ENCODE measurements at regions not wholly inside any gene's neighbourhood (a gene's known extent, or its start where the extent isn't known, plus 50 kb on each side); places are given as distances from the start of the nearest gene placed in this dataset.
A peak's percentile ranks its signal among the peaks of the same experiment; 100 is the strongest.

- Mint-ChIP-seq H3K27ac (no peak overlapping the region), H3K4me1 (peaks cover 4% of the 10 kb centered on the region), H3K9me3 (peaks cover 1% of the 10 kb centered on the region), H3K4me3 (no peak overlapping the region), H3K27me3 (no peaks in the 10 kb centered on the region), H3K36me3 (no peaks in the 10 kb centered on the region)
- ATAC-seq (ENCODE audit: low read depth) (no peak), DNase-seq (no peak)
- POLR2A ChIA-PET: no interaction called here
These were observed 287.0 kb downstream of the DMRT2 start for GRCh38 chr9:1337169-1337568.

GRCh38 chr9:1340390-1340789 lies 290.2 kb downstream of the DMRT2 start:
- DNase-seq (no peak), ATAC-seq (ENCODE audit: low read depth) (no peak)
- H3K4me3 Mint-ChIP-seq: no peak overlapping the region
- no peak overlapping the region for H3K27ac Mint-ChIP-seq
- POLR2A ChIA-PET: no interaction called here
- no peaks in the 10 kb centered on the region for H3K36me3 Mint-ChIP-seq
- no peaks in the 10 kb centered on the region for H3K27me3 Mint-ChIP-seq
- peaks cover 4% of the 10 kb centered on the region for H3K4me1 Mint-ChIP-seq
- H3K9me3 Mint-ChIP-seq: peaks cover 1% of the 10 kb centered on the region

GRCh38 chr9:1353291-1353690 lies 303.1 kb downstream of the DMRT2 start:
- no peaks in the 10 kb centered on the region for H3K4me1 Mint-ChIP-seq
- no peak overlapping the region for H3K4me3 Mint-ChIP-seq
- DNase-seq: no peak
- H3K27me3 Mint-ChIP-seq: no peaks in the 10 kb centered on the region
- no peak for ATAC-seq (ENCODE audit: low read depth)
- no peaks in the 10 kb centered on the region for H3K36me3 Mint-ChIP-seq
- POLR2A ChIA-PET: no interaction called here
- H3K9me3 Mint-ChIP-seq: peaks cover 2% of the 10 kb centered on the region
- H3K27ac Mint-ChIP-seq: no peak overlapping the region

GRCh38 chr9:1354086-1354485 lies 303.9 kb downstream of the DMRT2 start:
- peaks cover 2% of the 10 kb centered on the region for H3K9me3 Mint-ChIP-seq
- POLR2A ChIA-PET: no interaction called here
- no peaks in the 10 kb centered on the region for H3K4me1 Mint-ChIP-seq
- no peak overlapping the region for H3K4me3 Mint-ChIP-seq
- DNase-seq (no peak), ATAC-seq (ENCODE audit: low read depth) (no peak)
- H3K36me3 Mint-ChIP-seq: no peaks in the 10 kb centered on the region
- no peak overlapping the region for H3K27ac Mint-ChIP-seq
- H3K27me3 Mint-ChIP-seq: peaks cover 2% of the 10 kb centered on the region

GRCh38 chr9:1354606-1355005 lies 304.4 kb downstream of the DMRT2 start:
- Mint-ChIP-seq H3K36me3 (no peaks in the 10 kb centered on the region), H3K27ac (no peak overlapping the region), H3K4me1 (no peaks in the 10 kb centered on the region), H3K4me3 (no peak overlapping the region), H3K9me3 (peaks cover 2% of the 10 kb centered on the region), H3K27me3 (peaks cover 2% of the 10 kb centered on the region)
- POLR2A ChIA-PET: no interaction called here
- DNase-seq (no peak), ATAC-seq (ENCODE audit: low read depth) (no peak)

- Mint-ChIP-seq H3K36me3 (no peaks in the 10 kb centered on the region), H3K4me1 (no peaks in the 10 kb centered on the region), H3K27ac (no peak overlapping the region), H3K4me3 (no peak overlapping the region), H3K9me3 (peaks cover 3% of the 10 kb centered on the region), H3K27me3 (peaks cover 2% of the 10 kb centered on the region)
- ATAC-seq (ENCODE audit: low read depth): no peak
- no peak for DNase-seq
- POLR2A ChIA-PET: no interaction called here
These were observed 305.5 kb downstream of the DMRT2 start for GRCh38 chr9:1355656-1356055.

GRCh38 chr9:1362845-1363244 lies 312.7 kb downstream of the DMRT2 start:
- no peak overlapping the region for H3K27ac Mint-ChIP-seq
- no peaks in the 10 kb centered on the region for H3K36me3 Mint-ChIP-seq
- no peak overlapping the region for H3K4me3 Mint-ChIP-seq
- H3K27me3 Mint-ChIP-seq: peaks cover 2% of the 10 kb centered on the region
- ATAC-seq (ENCODE audit: low read depth) (no peak), DNase-seq (no peak)
- POLR2A ChIA-PET: no interaction called here
- H3K4me1 Mint-ChIP-seq: peaks cover 13% of the 10 kb centered on the region
- H3K9me3 Mint-ChIP-seq: peaks cover 1% of the 10 kb centered on the region

GRCh38 chr9:1366276-1366675 lies 316.1 kb downstream of the DMRT2 start:
- ATAC-seq (ENCODE audit: low read depth): peak; percentile 85
- POLR2A ChIA-PET: no interaction called here
- Mint-ChIP-seq H3K4me3 (peak overlapping the region; percentile 55), H3K36me3 (no peaks in the 10 kb centered on the region), H3K4me1 (peaks cover 13% of the 10 kb centered on the region), H3K9me3 (no peaks in the 10 kb centered on the region), H3K27me3 (no peaks in the 10 kb centered on the region), H3K27ac (peak overlapping the region; percentile 74)
- DNase-seq: no peak

- Mint-ChIP-seq H3K4me1 (peaks cover 13% of the 10 kb centered on the region), H3K9me3 (no peaks in the 10 kb centered on the region), H3K4me3 (no peak overlapping the region), H3K27me3 (peaks cover 6% of the 10 kb centered on the region), H3K27ac (no peak overlapping the region), H3K36me3 (no peaks in the 10 kb centered on the region)
- DNase-seq (no peak), ATAC-seq (ENCODE audit: low read depth) (no peak)
- POLR2A ChIA-PET: no interaction called here
These were observed 319.1 kb downstream of the DMRT2 start for GRCh38 chr9:1369297-1369696.

GRCh38 chr9:1373445-1373844 lies 323.3 kb downstream of the DMRT2 start:
- Mint-ChIP-seq H3K4me1 (no peaks in the 10 kb centered on the region), H3K4me3 (no peak overlapping the region), H3K36me3 (no peaks in the 10 kb centered on the region), H3K9me3 (no peaks in the 10 kb centered on the region), H3K27ac (no peak overlapping the region), H3K27me3 (peaks cover 6% of the 10 kb centered on the region)
- ATAC-seq (ENCODE audit: low read depth): no peak
- POLR2A ChIA-PET: no interaction called here
- DNase-seq: no peak

GRCh38 chr9:1383899-1384455 lies 333.8 kb downstream of the DMRT2 start:
- Mint-ChIP-seq H3K27ac (no peak overlapping the region), H3K4me3 (no peak overlapping the region), H3K9me3 (no peaks in the 10 kb centered on the region), H3K36me3 (no peaks in the 10 kb centered on the region), H3K4me1 (no peaks in the 10 kb centered on the region), H3K27me3 (no peaks in the 10 kb centered on the region)
- DNase-seq (no peak), ATAC-seq (ENCODE audit: low read depth) (no peak)
- POLR2A ChIA-PET: no interaction called here

- Mint-ChIP-seq H3K4me1 (no peaks in the 10 kb centered on the region), H3K4me3 (no peak overlapping the region), H3K27me3 (no peaks in the 10 kb centered on the region), H3K9me3 (no peaks in the 10 kb centered on the region), H3K36me3 (no peaks in the 10 kb centered on the region), H3K27ac (no peak overlapping the region)
- no peak for ATAC-seq (ENCODE audit: low read depth)
- POLR2A ChIA-PET: no interaction called here
- DNase-seq: no peak
These were observed 334.7 kb downstream of the DMRT2 start for GRCh38 chr9:1384816-1385215.

- no peak overlapping the region for H3K27ac Mint-ChIP-seq
- no peaks in the 10 kb centered on the region for H3K9me3 Mint-ChIP-seq
- POLR2A ChIA-PET: no interaction called here
- ATAC-seq (ENCODE audit: low read depth): no peak
- H3K27me3 Mint-ChIP-seq: no peaks in the 10 kb centered on the region
- no peaks in the 10 kb centered on the region for H3K4me1 Mint-ChIP-seq
- no peak overlapping the region for H3K4me3 Mint-ChIP-seq
- no peaks in the 10 kb centered on the region for H3K36me3 Mint-ChIP-seq
- DNase-seq: no peak
These were observed 336.3 kb downstream of the DMRT2 start for GRCh38 chr9:1386420-1386819.

GRCh38 chr9:1388216-1388615 lies 338.1 kb downstream of the DMRT2 start:
- H3K27me3 Mint-ChIP-seq: no peaks in the 10 kb centered on the region
- H3K4me1 Mint-ChIP-seq: no peaks in the 10 kb centered on the region
- POLR2A ChIA-PET: no interaction called here
- H3K4me3 Mint-ChIP-seq: no peak overlapping the region
- H3K36me3 Mint-ChIP-seq: no peaks in the 10 kb centered on the region
- H3K27ac Mint-ChIP-seq: no peak overlapping the region
- no peak for DNase-seq
- ATAC-seq (ENCODE audit: low read depth): no peak
- no peaks in the 10 kb centered on the region for H3K9me3 Mint-ChIP-seq

GRCh38 chr9:1400983-1401382 lies 350.8 kb downstream of the DMRT2 start:
- no peaks in the 10 kb centered on the region for H3K36me3 Mint-ChIP-seq
- ATAC-seq (ENCODE audit: low read depth): no peak
- H3K4me1 Mint-ChIP-seq: no peaks in the 10 kb centered on the region
- H3K27ac Mint-ChIP-seq: no peak overlapping the region
- no peak overlapping the region for H3K4me3 Mint-ChIP-seq
- no peaks in the 10 kb centered on the region for H3K9me3 Mint-ChIP-seq
- no peaks in the 10 kb centered on the region for H3K27me3 Mint-ChIP-seq
- no peak for DNase-seq
- POLR2A ChIA-PET: no interaction called here

All from activated naive CD8-positive, alpha-beta T cell treated with anti-CD3 and anti-CD28 coated beads, Interleukin-2, amount 10 ng/mL, durations not matched to agents 7 days and 5 days (primary cell).